ENCODE measurements at regions not wholly inside any gene's neighbourhood (a gene's known extent, or its start where the extent isn't known, plus 50 kb on each side); places are given as distances from the start of the nearest gene placed in this dataset.

GRCh38 chr7:47678641-47679380 lies 96.9 kb upstream of the TNS3 start (continued):
- no peak for TF ChIP-seq ZMYM4 (CRISPR knock-in tag; IDR thresholded peaks at IDR 0.05)
- TF ChIP-seq ZNF546 (CRISPR knock-in tag; conservative IDR thresholded peaks at IDR 0.05) = no peak
- TF ChIP-seq ZNF350 (CRISPR knock-in tag; IDR thresholded peaks at IDR 0.05; ENCODE audit: borderline replicate concordance, low read depth) = no peak
- TF ChIP-seq FOSL1 (CRISPR knock-in tag; IDR thresholded peaks at IDR 0.05; ENCODE audit: borderline replicate concordance) = no peak
- no peak for TF ChIP-seq ZNF496 (CRISPR knock-in tag; IDR thresholded peaks at IDR 0.05; ENCODE audit: insufficient replicate concordance)
- TF ChIP-seq, protein P1, sequence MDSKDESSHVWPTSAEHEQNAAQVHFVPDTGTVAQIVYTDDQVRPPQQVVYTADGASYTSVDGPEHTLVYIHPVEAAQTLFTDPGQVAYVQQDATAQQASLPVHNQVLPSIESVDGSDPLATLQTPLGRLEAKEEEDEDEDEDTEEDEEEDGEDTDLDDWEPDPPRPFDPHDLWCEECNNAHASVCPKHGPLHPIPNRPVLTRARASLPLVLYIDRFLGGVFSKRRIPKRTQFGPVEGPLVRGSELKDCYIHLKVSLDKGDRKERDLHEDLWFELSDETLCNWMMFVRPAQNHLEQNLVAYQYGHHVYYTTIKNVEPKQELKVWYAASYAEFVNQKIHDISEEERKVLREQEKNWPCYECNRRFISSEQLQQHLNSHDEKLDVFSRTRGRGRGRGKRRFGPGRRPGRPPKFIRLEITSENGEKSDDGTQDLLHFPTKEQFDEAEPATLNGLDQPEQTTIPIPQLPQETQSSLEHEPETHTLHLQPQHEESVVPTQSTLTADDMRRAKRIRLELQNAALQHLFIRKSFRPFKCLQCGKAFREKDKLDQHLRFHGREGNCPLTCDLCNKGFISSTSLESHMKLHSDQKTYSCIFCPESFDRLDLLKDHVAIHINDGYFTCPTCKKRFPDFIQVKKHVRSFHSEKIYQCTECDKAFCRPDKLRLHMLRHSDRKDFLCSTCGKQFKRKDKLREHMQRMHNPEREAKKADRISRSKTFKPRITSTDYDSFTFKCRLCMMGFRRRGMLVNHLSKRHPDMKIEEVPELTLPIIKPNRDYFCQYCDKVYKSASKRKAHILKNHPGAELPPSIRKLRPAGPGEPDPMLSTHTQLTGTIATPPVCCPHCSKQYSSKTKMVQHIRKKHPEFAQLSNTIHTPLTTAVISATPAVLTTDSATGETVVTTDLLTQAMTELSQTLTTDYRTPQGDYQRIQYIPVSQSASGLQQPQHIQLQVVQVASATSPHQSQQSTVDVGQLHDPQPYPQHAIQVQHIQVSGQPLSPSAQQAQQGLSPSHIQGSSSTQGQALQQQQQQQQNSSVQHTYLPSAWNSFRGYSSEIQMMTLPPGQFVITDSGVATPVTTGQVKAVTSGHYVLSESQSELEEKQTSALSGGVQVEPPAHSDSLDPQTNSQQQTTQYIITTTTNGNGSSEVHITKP (CRISPR knock-in tag; IDR thresholded peaks at IDR 0.05; ENCODE audit: low read depth) = no peak
- no peak for TF ChIP-seq ZNF205 (CRISPR knock-in tag; IDR thresholded peaks at IDR 0.05)
- TF ChIP-seq ZNF580 (CRISPR knock-in tag; IDR thresholded peaks at IDR 0.05; ENCODE audit: borderline replicate concordance, low read depth) = no peak
- TF ChIP-seq TIGD3 (CRISPR knock-in tag; IDR thresholded peaks at IDR 0.05; ENCODE audit: borderline replicate concordance) = no peak

Data from HepG2 (cell line).